ENCODE measurements at regions not wholly inside any gene's neighbourhood (a gene's known extent, or its start where the extent isn't known, plus 50 kb on each side); places are given as distances from the start of the nearest gene placed in this dataset.

DNA sequence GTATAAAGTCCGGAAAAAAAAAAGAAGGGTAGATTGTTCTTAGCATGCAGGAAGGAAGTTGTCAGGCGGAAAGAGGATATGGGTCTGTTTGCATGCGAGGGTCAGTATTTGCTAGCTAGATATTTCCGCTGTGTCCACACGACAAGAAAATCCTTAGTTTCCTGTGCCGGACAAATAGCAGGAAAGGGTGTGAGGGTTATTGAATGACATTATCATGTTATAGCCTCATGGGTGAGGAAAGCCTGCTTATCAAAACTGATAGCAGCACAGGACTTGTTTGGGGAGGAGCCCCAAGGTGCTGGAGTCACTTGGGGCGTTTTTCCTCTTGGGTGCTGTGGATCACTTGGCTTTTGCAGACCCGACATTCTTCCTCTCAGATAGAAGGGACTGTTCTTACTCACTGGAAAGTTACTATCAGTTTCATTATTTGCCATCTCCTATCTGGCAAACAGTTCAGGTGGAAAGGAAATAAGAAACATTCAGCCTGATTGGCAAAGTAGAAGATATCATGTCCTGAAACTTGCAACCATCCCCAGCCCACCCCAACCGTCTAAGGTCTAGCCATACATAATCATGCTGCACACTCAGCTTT, 127.2 kb upstream of the DPH6 start:
- no peak for DNase-seq
- ATAC-seq (replicated peaks), result peak; percentile 68 to 79

DNA sequence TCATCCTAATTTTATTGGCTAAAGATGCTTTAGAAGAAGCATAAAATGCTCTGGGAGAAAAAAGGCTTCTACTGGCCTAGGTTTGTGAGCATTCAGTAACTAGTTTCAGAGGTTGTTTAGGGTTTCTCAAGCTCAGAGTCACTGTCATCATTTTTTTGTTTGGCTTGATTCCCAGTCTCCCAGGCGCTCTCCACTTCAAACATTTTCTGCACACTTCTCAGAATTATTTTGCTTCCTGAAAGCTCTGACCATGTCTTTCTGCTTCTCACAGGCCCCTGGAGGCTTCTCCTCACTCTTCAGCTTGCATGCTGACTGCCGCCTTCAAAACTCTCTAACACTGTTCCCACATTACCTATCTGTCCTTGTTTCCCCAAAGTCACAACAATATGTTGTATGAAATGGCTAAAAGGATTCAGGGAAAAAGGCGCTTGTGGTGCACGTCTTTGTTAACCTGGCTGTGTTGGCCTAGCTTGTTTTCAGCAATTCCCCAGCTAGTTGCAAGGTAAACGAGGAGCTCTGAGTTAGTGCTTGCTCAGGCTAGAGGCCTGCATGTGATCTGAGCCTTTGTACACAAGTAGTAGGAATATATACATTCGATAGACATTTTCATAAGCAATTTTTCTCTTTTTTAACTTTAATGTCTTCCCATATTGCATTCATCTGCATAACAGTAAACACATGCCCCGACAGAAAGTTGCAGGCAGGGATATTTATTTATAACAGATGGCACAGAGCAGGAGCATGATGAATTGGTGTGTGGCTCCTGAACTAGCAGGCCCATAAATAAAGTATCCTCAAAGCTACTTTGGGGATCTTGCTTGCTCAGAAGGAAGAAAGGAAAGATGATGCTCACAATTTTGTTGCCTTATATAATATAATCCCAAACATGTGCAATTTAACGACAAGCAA, 129.2 kb upstream of the DPH6 start:
- Mint-ChIP-seq H3K27me3 (peaks cover 0 to 6% of the 10 kb centered on the region in 2 donors), H3K27ac (no peak overlapping the region), H3K4me3 (no peak overlapping the region), H3K36me3 (no peaks in the 10 kb centered on the region), H3K9me3 (no peaks in the 10 kb centered on the region), H3K4me1 (peaks cover 3 to 7% of the 10 kb centered on the region in 2 donors)
- ATAC-seq (replicated peaks), result no peak
- no peak for DNase-seq

More for the DNA sequence above, 127.2 kb upstream of the DPH6 start:
- Mint-ChIP-seq H3K36me3 (no peaks in the 10 kb centered on the region), H3K4me3 (peak overlapping the region; percentile 44 to 61), H3K4me1 (peaks cover 3 to 7% of the 10 kb centered on the region in 2 donors), H3K27ac (peak overlapping the region; percentile 9), H3K9me3 (no peaks in the 10 kb centered on the region), H3K27me3 (peaks cover 0 to 6% of the 10 kb centered on the region in 2 donors)

DNA sequence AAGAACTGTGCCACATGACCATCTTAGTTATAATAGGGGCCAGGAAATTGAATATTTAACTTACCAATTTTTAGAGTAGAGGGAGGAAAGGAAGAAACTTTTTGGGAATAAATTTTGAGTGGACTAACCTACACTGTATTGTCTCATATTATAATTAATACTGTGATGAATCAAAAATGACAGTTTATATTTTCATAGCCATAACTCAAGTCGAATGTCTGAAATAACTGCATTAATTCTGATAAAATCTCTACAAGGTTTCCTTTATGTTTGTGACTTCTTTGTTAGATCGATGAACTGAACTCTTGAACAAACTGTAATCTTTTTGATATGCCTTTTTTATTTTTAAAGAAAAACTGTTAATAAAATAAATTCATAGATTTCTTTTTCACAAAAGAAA, 132.8 kb upstream of the DPH6 start:
- H3K9me3 Mint-ChIP-seq, result no peaks in the 10 kb centered on the region
- H3K27ac Mint-ChIP-seq, result no peak overlapping the region
- H3K4me1 Mint-ChIP-seq, result no peaks in the 10 kb centered on the region
- ATAC-seq (replicated peaks) (no peak), DNase-seq (no peak)
- H3K27me3 Mint-ChIP-seq, result no peaks in the 10 kb centered on the region
- H3K4me3 Mint-ChIP-seq, result no peak overlapping the region
- H3K36me3 Mint-ChIP-seq, result no peaks in the 10 kb centered on the region

DNA sequence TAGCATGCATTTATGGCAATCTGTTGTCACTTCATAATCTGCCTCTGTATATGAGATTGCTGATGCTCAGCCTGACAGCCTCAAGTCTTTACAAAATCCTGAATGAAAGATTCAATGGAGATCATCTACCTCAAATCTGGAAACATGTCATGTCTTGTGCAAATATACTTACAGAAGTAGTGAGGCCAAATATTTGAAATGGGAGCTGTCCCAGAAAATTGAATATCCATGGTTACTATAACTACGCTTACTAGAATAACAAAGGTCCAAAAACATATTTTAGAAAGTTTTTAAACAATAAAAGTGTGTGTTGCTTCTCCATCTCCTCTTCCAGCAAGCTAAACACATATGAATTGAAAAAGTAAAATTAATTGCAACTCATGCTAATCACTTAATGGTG, 133.2 kb upstream of the DPH6 start:
- no peak overlapping the region for H3K4me3 Mint-ChIP-seq
- H3K27me3 Mint-ChIP-seq, result no peaks in the 10 kb centered on the region
- H3K36me3 Mint-ChIP-seq, result no peaks in the 10 kb centered on the region
- no peak for DNase-seq
- no peaks in the 10 kb centered on the region for H3K9me3 Mint-ChIP-seq
- ATAC-seq (replicated peaks), result no peak
- no peak overlapping the region for H3K27ac Mint-ChIP-seq
- H3K4me1 Mint-ChIP-seq, result no peaks in the 10 kb centered on the region

DNA sequence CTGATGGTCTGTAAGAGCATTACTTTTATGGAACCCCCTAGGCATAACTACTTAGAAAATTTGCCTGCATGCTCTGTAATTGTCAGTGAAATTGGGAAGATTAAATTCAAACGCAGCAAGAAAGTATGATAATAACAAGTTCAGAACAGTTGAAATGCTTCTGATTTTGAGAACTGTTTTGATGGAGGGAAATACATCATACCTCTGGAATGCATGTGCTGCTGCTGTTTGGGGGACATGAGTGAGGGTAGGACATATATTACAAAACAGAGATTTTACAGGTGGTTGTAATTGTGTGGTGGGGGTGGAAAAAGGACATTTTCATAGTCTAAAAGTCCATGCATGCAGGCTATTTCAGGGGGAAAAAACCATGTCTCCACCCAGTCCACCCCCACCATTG, 135.0 kb upstream of the DPH6 start:
- Mint-ChIP-seq H3K9me3 (no peaks in the 10 kb centered on the region), H3K27ac (no peak overlapping the region)

DNA sequence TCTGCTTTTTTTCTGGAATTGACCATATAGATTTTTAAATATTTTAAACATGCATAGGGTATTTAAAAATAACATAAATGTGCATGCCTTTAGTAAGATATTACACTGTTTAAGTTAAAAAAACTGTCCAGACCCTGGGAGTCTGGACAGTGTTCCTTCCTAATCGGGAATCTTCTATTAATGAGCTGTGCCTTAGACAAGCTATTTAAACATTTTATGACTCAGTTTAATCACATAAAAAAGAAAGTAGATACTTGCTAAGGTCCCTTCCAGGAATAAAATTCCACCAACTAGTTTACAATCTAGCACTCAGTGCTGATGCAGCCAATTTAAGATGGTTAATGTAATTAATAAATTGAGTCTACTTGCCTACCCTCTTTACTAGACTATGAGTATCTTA, 140.4 kb upstream of the DPH6 start:
- ATAC-seq (replicated peaks) (no peak), DNase-seq (no peak)
- Mint-ChIP-seq H3K9me3 (no peaks in the 10 kb centered on the region), H3K36me3 (no peaks in the 10 kb centered on the region), H3K4me3 (no peak overlapping the region), H3K4me1 (no peaks in the 10 kb centered on the region), H3K27ac (no peak overlapping the region), H3K27me3 (peaks cover 0 to 17% of the 10 kb centered on the region in 2 donors)

More for the DNA sequence above, 135.0 kb upstream of the DPH6 start:
- no peaks in the 10 kb centered on the region for H3K36me3 Mint-ChIP-seq
- no peaks in the 10 kb centered on the region for H3K4me1 Mint-ChIP-seq
- DNase-seq, result no peak
- ATAC-seq (replicated peaks), result no peak
- peaks cover 0 to 6% of the 10 kb centered on the region in 2 donors for H3K27me3 Mint-ChIP-seq
- H3K4me3 Mint-ChIP-seq, result no peak overlapping the region

DNA sequence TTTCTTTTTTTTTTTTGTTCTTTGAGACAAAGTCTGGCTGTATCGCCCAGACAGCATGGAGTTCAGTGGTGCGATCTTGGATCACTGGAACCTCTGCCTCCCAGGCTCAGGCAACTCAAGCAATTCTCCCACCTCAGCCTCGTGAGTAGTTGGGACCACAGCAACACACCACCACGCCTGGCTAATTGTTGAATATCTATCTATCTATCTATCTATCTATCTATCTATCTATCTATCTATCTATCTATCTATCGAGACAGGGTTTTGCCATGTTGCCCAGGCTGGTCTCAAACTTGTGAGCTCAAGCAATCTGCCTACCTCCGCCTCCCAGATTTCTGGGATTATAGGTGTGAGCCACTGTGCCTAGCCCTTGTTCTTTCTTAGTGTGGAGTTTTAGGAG, 143.3 kb upstream of the DPH6 start:
- H3K27me3 Mint-ChIP-seq, result peaks cover 0 to 17% of the 10 kb centered on the region in 2 donors
- no peak overlapping the region for H3K27ac Mint-ChIP-seq
- no peak for DNase-seq
- H3K4me3 Mint-ChIP-seq, result no peak overlapping the region
- H3K36me3 Mint-ChIP-seq, result no peaks in the 10 kb centered on the region
- ATAC-seq (replicated peaks), result no peak
- H3K9me3 Mint-ChIP-seq, result no peaks in the 10 kb centered on the region
- no peaks in the 10 kb centered on the region for H3K4me1 Mint-ChIP-seq

DNA sequence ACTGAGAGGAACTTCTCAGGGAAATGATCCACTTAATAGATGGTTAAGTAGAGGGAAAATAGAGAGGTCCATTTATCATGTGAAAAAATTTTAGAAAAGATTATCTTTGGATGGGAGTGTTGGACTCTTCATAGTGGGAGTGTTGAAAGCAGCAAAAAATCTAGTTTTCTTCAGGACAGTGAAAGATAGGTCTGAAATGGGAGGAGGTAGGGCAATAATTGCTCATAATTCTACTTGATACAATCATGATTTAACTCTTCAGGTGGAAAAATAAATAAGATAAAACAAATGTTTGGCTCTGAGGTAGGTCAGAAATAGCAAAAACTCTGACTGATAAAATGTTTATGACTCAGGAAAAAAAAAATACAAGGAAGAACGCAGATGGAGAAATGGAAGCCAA, 144.1 kb upstream of the DPH6 start:
- Mint-ChIP-seq H3K4me3 (no peak overlapping the region), H3K27me3 (peaks cover 0 to 17% of the 10 kb centered on the region in 2 donors), H3K9me3 (no peaks in the 10 kb centered on the region), H3K36me3 (no peaks in the 10 kb centered on the region), H3K4me1 (no peaks in the 10 kb centered on the region), H3K27ac (no peak overlapping the region)
- ATAC-seq (replicated peaks), result no peak
- no peak for DNase-seq

DNA sequence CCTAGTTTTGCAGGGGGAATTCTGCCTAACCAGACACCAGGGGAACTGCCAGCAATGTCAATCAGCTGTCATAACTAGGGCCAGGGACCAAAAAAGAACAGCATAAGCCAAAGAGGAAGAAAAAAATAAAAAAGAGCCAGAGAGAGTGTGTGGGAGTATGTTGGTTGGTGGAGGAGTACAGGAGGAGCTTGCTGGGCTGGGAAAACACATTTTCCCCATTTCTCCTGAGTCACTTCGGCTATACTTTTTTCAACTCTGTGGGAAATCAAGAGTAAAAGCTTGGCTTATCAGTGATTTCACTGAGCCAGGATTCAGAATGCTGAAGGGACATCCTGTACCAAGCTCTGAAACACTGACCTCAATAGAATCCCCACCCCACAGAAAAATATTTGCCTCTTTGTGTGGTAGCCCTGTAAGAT, 144.7 kb upstream of the DPH6 start:
- Mint-ChIP-seq H3K4me1 (no peaks in the 10 kb centered on the region), H3K27me3 (peaks cover 0 to 13% of the 10 kb centered on the region in 2 donors), H3K36me3 (no peaks in the 10 kb centered on the region), H3K27ac (no peak overlapping the region), H3K4me3 (no peak overlapping the region), H3K9me3 (no peaks in the 10 kb centered on the region)
- ATAC-seq (replicated peaks) (no peak), DNase-seq (no peak)

DNA sequence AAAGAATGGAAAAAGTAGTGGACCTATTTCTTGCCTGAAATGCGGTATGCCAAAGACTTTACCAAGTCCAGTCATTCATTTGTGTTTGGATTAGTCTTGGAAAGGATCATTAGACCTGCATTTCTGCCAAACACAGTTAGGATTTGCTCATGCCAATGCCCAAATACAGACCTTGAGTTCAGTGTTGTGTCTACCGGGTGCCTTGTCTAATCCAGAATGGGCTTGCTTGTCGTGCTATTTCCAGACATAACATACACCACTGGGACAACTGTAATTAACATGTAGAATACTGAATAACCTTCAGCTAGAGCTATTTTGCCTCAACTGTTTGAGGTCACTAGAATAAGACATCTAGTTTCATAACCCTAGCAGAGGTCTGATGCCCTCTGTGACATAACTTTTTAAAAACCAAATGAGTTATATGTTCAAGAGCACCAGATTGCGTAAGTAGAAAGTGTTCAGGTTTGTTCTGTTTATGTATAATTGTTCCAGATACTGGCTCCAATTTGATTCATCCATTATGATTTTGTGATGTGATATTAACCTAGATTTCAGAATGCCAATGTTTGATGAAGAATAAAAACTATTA, 145.3 kb upstream of the DPH6 start:
- no peak for ATAC-seq (replicated peaks)

DNA sequence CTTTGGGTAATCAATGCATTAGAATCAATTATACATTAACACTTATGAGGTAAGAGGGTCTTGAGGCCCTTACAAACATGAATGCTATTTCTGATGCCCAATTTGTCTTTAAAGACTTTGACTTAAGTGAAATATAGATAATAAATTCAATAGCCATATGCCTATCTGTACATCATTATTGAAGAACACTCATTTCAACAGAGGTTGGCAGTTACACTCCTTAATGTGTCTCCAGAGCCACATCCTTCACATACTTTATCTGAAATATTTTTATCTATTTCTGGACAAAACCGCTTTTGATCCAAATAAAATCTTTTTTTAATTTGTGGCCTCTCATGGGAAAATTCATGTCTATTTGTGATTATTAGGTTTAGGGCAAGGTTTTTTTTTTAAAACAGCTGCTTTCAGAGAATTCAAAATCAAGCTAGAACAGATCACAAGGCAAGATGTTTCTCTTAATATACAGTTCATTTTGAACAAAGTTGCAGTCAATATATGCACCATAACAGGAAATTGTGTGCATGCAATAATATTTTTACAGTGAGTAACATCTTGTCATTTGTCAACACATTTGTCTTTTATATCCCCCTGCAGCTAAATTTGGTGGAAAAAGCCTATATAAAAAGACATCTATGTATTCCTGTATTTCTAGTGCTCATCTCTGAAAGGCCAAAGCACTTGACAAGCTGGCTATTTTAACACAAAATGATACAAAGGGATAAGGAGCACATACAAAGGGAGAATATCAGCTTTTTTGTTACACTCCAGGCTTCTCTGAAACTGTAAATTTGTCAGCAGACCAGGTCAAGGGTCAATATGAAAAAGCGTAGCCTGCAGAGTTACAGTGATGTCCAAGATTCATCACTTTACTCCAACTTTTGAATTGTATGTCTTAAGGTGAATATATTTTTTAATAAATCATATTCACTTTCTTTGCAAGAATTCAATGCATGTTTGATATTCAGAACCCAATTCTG, 146.2 kb upstream of the DPH6 start:
- Mint-ChIP-seq H3K9me3 (no peaks in the 10 kb centered on the region), H3K36me3 (no peaks in the 10 kb centered on the region)
- ATAC-seq (replicated peaks), result no peak

More for the DNA sequence above, 145.3 kb upstream of the DPH6 start:
- H3K27ac Mint-ChIP-seq, result no peak overlapping the region
- H3K9me3 Mint-ChIP-seq, result no peaks in the 10 kb centered on the region
- H3K4me3 Mint-ChIP-seq, result no peak overlapping the region
- DNase-seq, result no peak
- peaks cover 0 to 12% of the 10 kb centered on the region in 2 donors for H3K27me3 Mint-ChIP-seq
- H3K36me3 Mint-ChIP-seq, result no peaks in the 10 kb centered on the region
- H3K4me1 Mint-ChIP-seq, result no peaks in the 10 kb centered on the region

DNA sequence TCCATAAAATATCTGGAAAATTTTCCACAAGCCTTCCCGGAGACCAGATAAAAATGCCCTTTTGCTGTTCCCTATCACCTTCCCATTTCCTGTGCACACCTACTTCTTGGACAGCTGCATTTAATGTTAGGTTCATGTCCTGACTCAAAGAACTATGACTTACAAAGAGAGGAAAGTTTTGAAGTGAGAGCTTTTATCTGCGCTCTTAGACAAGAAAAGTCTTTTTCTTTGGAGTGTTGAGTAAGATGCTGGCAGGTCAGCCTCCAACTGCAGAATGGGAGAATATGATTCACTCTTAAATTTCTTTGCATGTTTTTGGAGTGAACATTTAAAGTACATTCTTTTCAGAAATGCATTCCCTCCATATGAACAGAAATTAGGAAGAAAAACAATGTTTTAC, 147.3 kb upstream of the DPH6 start:
- Mint-ChIP-seq H3K36me3 (no peaks in the 10 kb centered on the region), H3K27me3 (peaks cover 0 to 7% of the 10 kb centered on the region in 2 donors), H3K4me3 (no peak overlapping the region), H3K9me3 (no peaks in the 10 kb centered on the region), H3K4me1 (no peaks in the 10 kb centered on the region), H3K27ac (no peak overlapping the region)
- no peak for DNase-seq
- no peak for ATAC-seq (replicated peaks)

More for the DNA sequence above, 146.2 kb upstream of the DPH6 start:
- Mint-ChIP-seq H3K27me3 (peaks cover 0 to 12% of the 10 kb centered on the region in 2 donors), H3K27ac (no peak overlapping the region), H3K4me1 (no peaks in the 10 kb centered on the region), H3K4me3 (no peak overlapping the region)
- DNase-seq, result no peak

DNA sequence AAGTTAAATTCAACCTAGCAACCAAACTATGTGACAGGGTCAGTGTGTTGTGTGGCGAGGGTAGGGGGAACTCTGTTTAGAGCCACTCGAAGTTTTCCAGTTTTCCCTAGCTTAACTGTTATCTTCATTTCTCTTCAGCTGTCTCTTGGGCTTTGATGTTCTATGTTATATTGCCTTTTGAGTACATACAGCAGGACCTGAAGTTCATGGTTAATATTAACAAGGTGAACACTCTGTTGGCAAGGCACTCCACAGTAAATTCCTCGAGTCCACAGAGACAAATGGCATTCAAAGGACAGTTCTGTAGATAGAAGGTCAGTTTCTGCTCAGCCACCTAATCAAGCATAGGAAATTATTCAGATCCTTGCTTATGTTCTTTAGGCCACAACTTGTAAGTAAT, 147.9 kb upstream of the DPH6 start:
- ATAC-seq (replicated peaks) (no peak), DNase-seq (no peak)
- H3K27me3 Mint-ChIP-seq, result peaks cover 0 to 7% of the 10 kb centered on the region in 2 donors
- no peak overlapping the region for H3K4me3 Mint-ChIP-seq
- H3K9me3 Mint-ChIP-seq, result no peaks in the 10 kb centered on the region
- H3K4me1 Mint-ChIP-seq, result no peaks in the 10 kb centered on the region
- H3K27ac Mint-ChIP-seq, result no peak overlapping the region
- H3K36me3 Mint-ChIP-seq, result no peaks in the 10 kb centered on the region

DNA sequence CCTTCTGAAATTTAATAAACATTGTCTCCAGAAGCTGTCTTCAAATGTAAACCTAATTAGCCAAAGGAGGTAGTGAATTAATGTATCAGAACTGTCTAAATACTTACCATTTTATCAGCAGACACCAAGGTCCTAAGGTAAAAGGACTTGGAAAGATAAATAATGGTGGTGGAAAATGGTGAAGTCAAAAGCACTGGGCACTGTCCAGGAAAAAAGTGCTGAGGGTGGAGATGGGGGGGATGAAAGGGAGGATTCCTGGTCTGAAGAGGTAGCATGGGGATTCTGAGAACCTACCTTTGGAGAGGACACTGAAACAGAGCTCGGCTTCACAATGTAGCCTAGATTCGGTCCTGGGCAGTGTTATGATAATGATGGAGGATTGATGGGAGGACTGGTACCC, 149.0 kb upstream of the DPH6 start:
- no peak for ATAC-seq (replicated peaks)

More for the DNA sequence above, 149.0 kb upstream of the DPH6 start:
- Mint-ChIP-seq H3K27me3 (peaks cover 0 to 7% of the 10 kb centered on the region in 2 donors), H3K36me3 (no peaks in the 10 kb centered on the region), H3K4me3 (no peak overlapping the region), H3K9me3 (no peaks in the 10 kb centered on the region), H3K27ac (no peak overlapping the region), H3K4me1 (no peaks in the 10 kb centered on the region)
- DNase-seq, result no peak
